ENCODE measurements at regions not wholly inside any gene's neighbourhood (a gene's known extent, or its start where the extent isn't known, plus 50 kb on each side); places are given as distances from the start of the nearest gene placed in this dataset.

- Histone ChIP-seq H4K20me1 (ENCODE audit: insufficient read depth, low read length) (no peaks in the 10 kb centered on the region), H3K27ac (ENCODE audit: low read length) (no peak overlapping the region), H3K4me3 (ENCODE audit: low read depth in 1 of 2, low read length in 2 of 2) (no peak overlapping the region), H3K27me3 (ENCODE audit: insufficient read depth, low read length, poor library complexity) (no peaks in the 10 kb centered on the region), H3K9ac (ENCODE audit: low read depth, low read length) (no peak overlapping the region), H3K79me2 (ENCODE audit: insufficient read depth, low read length) (no peaks in the 10 kb centered on the region), H3K36me3 (ENCODE audit: insufficient read depth, low read length) (no peaks in the 10 kb centered on the region), H3K9me3 (ENCODE audit: insufficient read depth, low read length, severe bottlenecking) (no peaks in the 10 kb centered on the region), H3K4me2 (ENCODE audit: insufficient read depth, low read length) (no peak overlapping the region), H3K4me1 (ENCODE audit: insufficient read depth, low read length) (peaks cover 26% of the 10 kb centered on the region), H2AFZ (ENCODE audit: low read depth, low read length) (no peak overlapping the region)
- no peak for ATAC-seq (ENCODE audit: insufficient read depth, low read depth)
- DNase-seq: no peak
- no peak for TF ChIP-seq EZH2 (IDR thresholded peaks at IDR 0.05; ENCODE audit: borderline replicate concordance, low read depth, low read length, severe bottlenecking)
- no peak for TF ChIP-seq CTCF (IDR thresholded peaks at IDR 0.05; ENCODE audit: borderline replicate concordance, extremely low read depth, low read length, poor library complexity, severe bottlenecking)
Measured at GRCh38 chr10:3848005-3848774, 63.2 kb upstream of the KLF6 start.

GRCh38 chr10:3846736-3847135, 61.7 kb upstream of the KLF6 start:
- Histone ChIP-seq H3K9ac (ENCODE audit: low read depth, low read length) (no peak overlapping the region), H3K27ac (ENCODE audit: low read length) (no peak overlapping the region), H3K4me1 (ENCODE audit: insufficient read depth, low read length) (peaks cover 12% of the 10 kb centered on the region), H3K4me2 (ENCODE audit: insufficient read depth, low read length) (no peak overlapping the region), H3K36me3 (ENCODE audit: insufficient read depth, low read length) (no peaks in the 10 kb centered on the region), H3K79me2 (ENCODE audit: insufficient read depth, low read length) (no peaks in the 10 kb centered on the region), H3K4me3 (ENCODE audit: low read depth in 1 of 2, low read length in 2 of 2) (no peak overlapping the region), H2AFZ (ENCODE audit: low read depth, low read length) (no peak overlapping the region), H4K20me1 (ENCODE audit: insufficient read depth, low read length) (no peaks in the 10 kb centered on the region), H3K27me3 (ENCODE audit: insufficient read depth, low read length, poor library complexity) (no peaks in the 10 kb centered on the region), H3K9me3 (ENCODE audit: insufficient read depth, low read length, severe bottlenecking) (no peaks in the 10 kb centered on the region)
- no peak for DNase-seq
- no peak for ATAC-seq (ENCODE audit: insufficient read depth, low read depth)
- TF ChIP-seq CTCF (IDR thresholded peaks at IDR 0.05; ENCODE audit: borderline replicate concordance, extremely low read depth, low read length, poor library complexity, severe bottlenecking): no peak
- no peak for TF ChIP-seq EZH2 (IDR thresholded peaks at IDR 0.05; ENCODE audit: borderline replicate concordance, low read depth, low read length, severe bottlenecking)

GRCh38 chr10:3844491-3845025, 59.5 kb upstream of the KLF6 start:
- Histone ChIP-seq H3K36me3 (ENCODE audit: insufficient read depth, low read length) (no peaks in the 10 kb centered on the region), H3K9ac (ENCODE audit: low read depth, low read length) (no peak overlapping the region), H4K20me1 (ENCODE audit: insufficient read depth, low read length) (no peaks in the 10 kb centered on the region), H2AFZ (ENCODE audit: low read depth, low read length) (no peak overlapping the region), H3K27me3 (ENCODE audit: insufficient read depth, low read length, poor library complexity) (no peaks in the 10 kb centered on the region), H3K9me3 (ENCODE audit: insufficient read depth, low read length, severe bottlenecking) (no peaks in the 10 kb centered on the region), H3K4me2 (ENCODE audit: insufficient read depth, low read length) (no peak overlapping the region), H3K4me3 (ENCODE audit: low read depth in 1 of 2, low read length in 2 of 2) (no peak overlapping the region), H3K79me2 (ENCODE audit: insufficient read depth, low read length) (no peaks in the 10 kb centered on the region), H3K4me1 (ENCODE audit: insufficient read depth, low read length) (no peaks in the 10 kb centered on the region), H3K27ac (ENCODE audit: low read length) (no peak overlapping the region)
- TF ChIP-seq EZH2 (IDR thresholded peaks at IDR 0.05; ENCODE audit: borderline replicate concordance, low read depth, low read length, severe bottlenecking) (no peak), CTCF (IDR thresholded peaks at IDR 0.05; ENCODE audit: borderline replicate concordance, extremely low read depth, low read length, poor library complexity, severe bottlenecking) (no peak)
- no peak for DNase-seq
- no peak for ATAC-seq (ENCODE audit: insufficient read depth, low read depth)

All from DND-41 (cell line).